Fibroblast of lung (primary cell): ENCODE measurements at regions not wholly inside any gene's neighbourhood (a gene's known extent, or its start where the extent isn't known, plus 50 kb on each side); places are given as distances from the start of the nearest gene placed in this dataset.

ENCODE experiments used
- DNase-seq, 2 donors: peaks; one replicate each; pipeline versions ENCODE4 v3.0.0 to v3.0.0-alpha.2; 2010; ENCODE audit warnings: low read depth in 2 of 2
- H2AFZ ChIP-seq: 2 replicates; pipeline ENCODE4 v1.5.1; 2012; ENCODE audit warnings: low read length, control low read depth, inconsistent platforms
- H3K27ac ChIP-seq: 2 replicates; pipeline ENCODE4 v1.5.1; 2011; ENCODE audit warnings: low read length, control low read depth; ENCODE audit not compliant: insufficient read depth
- H3K27me3 ChIP-seq: 2 replicates; pipeline ENCODE4 v1.5.1; 2011; ENCODE audit warnings: mild to moderate bottlenecking, low read length; ENCODE audit not compliant: control insufficient read depth, insufficient read depth
- H3K36me3 ChIP-seq: 2 replicates; pipeline ENCODE4 v1.5.1; 2011; ENCODE audit warnings: low read length; ENCODE audit not compliant: control insufficient read depth, insufficient read depth
- H3K4me1 ChIP-seq: 2 replicates; pipeline ENCODE4 v1.5.1; 2011; ENCODE audit warnings: low read length; ENCODE audit not compliant: control insufficient read depth, insufficient read depth; ENCODE audit errors: extremely low read depth
- H3K4me2 ChIP-seq: 2 replicates; pipeline ENCODE4 v1.5.1; 2011; ENCODE audit warnings: low read length, control low read depth; ENCODE audit not compliant: insufficient read depth; ENCODE audit errors: extremely low read depth
- H3K4me3 ChIP-seq, 4 experiments: fragments of 200-600 bp in 1 of 4; sonication (generic) in 1 of 4; replicated peaks in 1 of 4; 2 replicates each; pipeline ENCODE4 v1.5.1; 2011 to 2016; ENCODE audit warnings: low read length in 4 of 4, low read depth in 3 of 4, mild to moderate bottlenecking in 3 of 4, control low read depth in 2 of 4, inconsistent platforms in 1 of 4, mixed read lengths in 1 of 4; ENCODE audit not compliant: insufficient read depth in 1 of 4; ENCODE audit errors: control extremely low read depth in 1 of 4
- H3K79me2 ChIP-seq: 2 replicates; pipeline ENCODE4 v1.5.1; 2012; ENCODE audit warnings: mild to moderate bottlenecking, low read length, inconsistent platforms; ENCODE audit not compliant: control insufficient read depth, insufficient read depth
- H3K9ac ChIP-seq: 2 replicates; pipeline ENCODE4 v1.5.1; 2011; ENCODE audit warnings: mild to moderate bottlenecking, low read length, control low read depth; ENCODE audit not compliant: insufficient read depth
- H3K9me3 ChIP-seq: 2 replicates; pipeline ENCODE4 v1.5.1; 2012; ENCODE audit warnings: low read depth, low read length; ENCODE audit not compliant: control insufficient read depth, insufficient read depth
- H4K20me1 ChIP-seq: 2 replicates; pipeline ENCODE4 v1.5.1; 2011; ENCODE audit warnings: low read length; ENCODE audit not compliant: control insufficient read depth, insufficient read depth; ENCODE audit errors: extremely low read depth
- EZH2 ChIP-seq: IDR thresholded peaks from 2 replicates; pipeline ENCODE4 v1.5.1; 2012; ENCODE audit warnings: low read length, control low read depth, mild to moderate bottlenecking; ENCODE audit errors: missing control alignments
- TF ChIP-seq, protein P1 (sequence below), 2 donors: IDR thresholded peaks in 1 of 2; conservative IDR thresholded peaks in 1 of 2; 1 replicate in 1 of 2; 2 replicates in 1 of 2; pipeline ENCODE4 v1.5.1; 2011 to 2012; ENCODE audit warnings: low read length in 2 of 2, control low read depth in 1 of 2, inconsistent platforms in 1 of 2, low read depth in 1 of 2, mild to moderate bottlenecking in 1 of 2

GRCh38 chr2:5923957-5924945 is 232.1 kb downstream of the SOX11 start:
- TF ChIP-seq EZH2 = no peak
- TF ChIP-seq, protein P1, sequence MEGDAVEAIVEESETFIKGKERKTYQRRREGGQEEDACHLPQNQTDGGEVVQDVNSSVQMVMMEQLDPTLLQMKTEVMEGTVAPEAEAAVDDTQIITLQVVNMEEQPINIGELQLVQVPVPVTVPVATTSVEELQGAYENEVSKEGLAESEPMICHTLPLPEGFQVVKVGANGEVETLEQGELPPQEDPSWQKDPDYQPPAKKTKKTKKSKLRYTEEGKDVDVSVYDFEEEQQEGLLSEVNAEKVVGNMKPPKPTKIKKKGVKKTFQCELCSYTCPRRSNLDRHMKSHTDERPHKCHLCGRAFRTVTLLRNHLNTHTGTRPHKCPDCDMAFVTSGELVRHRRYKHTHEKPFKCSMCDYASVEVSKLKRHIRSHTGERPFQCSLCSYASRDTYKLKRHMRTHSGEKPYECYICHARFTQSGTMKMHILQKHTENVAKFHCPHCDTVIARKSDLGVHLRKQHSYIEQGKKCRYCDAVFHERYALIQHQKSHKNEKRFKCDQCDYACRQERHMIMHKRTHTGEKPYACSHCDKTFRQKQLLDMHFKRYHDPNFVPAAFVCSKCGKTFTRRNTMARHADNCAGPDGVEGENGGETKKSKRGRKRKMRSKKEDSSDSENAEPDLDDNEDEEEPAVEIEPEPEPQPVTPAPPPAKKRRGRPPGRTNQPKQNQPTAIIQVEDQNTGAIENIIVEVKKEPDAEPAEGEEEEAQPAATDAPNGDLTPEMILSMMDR (conservative IDR thresholded peaks at IDR 0.05 in 1 of 2, IDR thresholded peaks at IDR 0.05 in 1 of 2; ENCODE audit: low read depth in 1 of 2, low read length in 2 of 2) = no peak
- no peak overlapping the region for H2AFZ ChIP-seq
- H3K36me3 ChIP-seq = no peaks in the 10 kb centered on the region
- H3K4me3 ChIP-seq = no peak overlapping the region
- no peak overlapping the region for H3K9ac ChIP-seq
- H3K27ac ChIP-seq = no peak overlapping the region
- no peak overlapping the region for H3K4me2 ChIP-seq
- no peaks in the 10 kb centered on the region for H4K20me1 ChIP-seq
- no peaks in the 10 kb centered on the region for H3K79me2 ChIP-seq
- no peaks in the 10 kb centered on the region for H3K4me1 ChIP-seq
- DNase-seq = no peak
- no peaks in the 10 kb centered on the region for H3K9me3 ChIP-seq
- no peaks in the 10 kb centered on the region for H3K27me3 ChIP-seq

DNA sequence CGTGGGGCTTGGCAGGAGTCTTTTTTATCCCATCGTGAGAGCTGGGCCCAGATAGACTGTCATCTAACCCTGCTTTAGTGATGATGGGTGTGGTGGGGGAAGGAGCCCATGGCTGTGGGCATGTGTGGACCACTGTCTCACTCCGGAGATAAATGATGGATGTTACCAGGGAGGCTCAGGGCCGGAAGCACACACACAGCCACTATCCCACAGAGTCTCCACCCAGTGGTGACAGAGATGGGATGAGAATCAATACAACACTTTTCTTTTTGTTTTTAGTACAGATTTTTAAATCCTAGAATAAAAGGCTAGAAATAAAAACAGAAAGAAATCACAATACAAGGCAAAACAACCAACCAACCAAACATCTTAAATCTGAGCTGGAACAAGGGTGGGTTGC is 233.4 kb downstream of the SOX11 start:
- Histone ChIP-seq H3K36me3 (no peaks in the 10 kb centered on the region), H3K27ac (no peak overlapping the region), H3K9me3 (no peaks in the 10 kb centered on the region), H3K9ac (no peak overlapping the region), H3K4me2 (no peak overlapping the region), H3K79me2 (no peaks in the 10 kb centered on the region), H2AFZ (no peak overlapping the region), H3K4me1 (no peaks in the 10 kb centered on the region), H3K27me3 (no peaks in the 10 kb centered on the region), H4K20me1 (no peaks in the 10 kb centered on the region), H3K4me3 (no peak overlapping the region)
- TF ChIP-seq, protein P1 (conservative IDR thresholded peaks at IDR 0.05 in 1 of 2, IDR thresholded peaks at IDR 0.05 in 1 of 2; ENCODE audit: low read depth in 1 of 2, low read length in 2 of 2) = no peak
- TF ChIP-seq EZH2 = no peak
- no peak for DNase-seq

DNA sequence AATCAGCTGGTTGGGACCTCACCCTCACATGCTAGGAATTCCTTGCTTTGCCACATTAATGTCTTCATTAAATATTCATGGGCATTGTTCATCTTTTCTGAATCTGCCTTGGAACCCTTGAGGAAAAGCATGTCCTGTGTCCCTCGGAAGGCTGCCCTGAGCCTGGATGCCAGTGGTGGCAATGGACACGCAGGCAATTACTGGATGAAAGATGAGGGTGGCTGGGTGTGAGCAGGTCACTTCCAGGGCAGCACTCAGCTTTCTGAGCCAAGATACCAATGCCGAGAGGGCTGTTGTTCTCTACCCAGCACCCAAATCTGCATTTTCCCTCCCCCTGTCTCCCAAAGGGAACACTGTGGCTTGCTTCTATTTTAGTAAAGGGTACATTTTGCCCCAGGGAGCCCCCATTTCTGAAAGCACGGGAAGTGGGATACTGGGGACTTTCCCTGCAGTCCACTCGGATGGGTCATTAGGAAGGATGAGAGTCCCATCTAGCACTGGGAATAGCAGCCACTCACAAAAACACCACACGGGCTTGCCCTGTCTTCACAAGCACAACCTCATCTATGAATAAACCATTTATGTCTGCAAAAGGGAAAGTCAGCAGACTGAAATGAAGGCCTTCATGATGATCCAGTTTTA is 234.8 kb downstream of the SOX11 start:
- Histone ChIP-seq H2AFZ (no peak overlapping the region), H3K4me3 (no peak overlapping the region), H3K9ac (no peak overlapping the region), H3K27me3 (no peaks in the 10 kb centered on the region), H3K4me1 (no peaks in the 10 kb centered on the region), H3K79me2 (no peaks in the 10 kb centered on the region), H3K4me2 (no peak overlapping the region), H3K27ac (no peak overlapping the region), H3K36me3 (no peaks in the 10 kb centered on the region), H3K9me3 (no peaks in the 10 kb centered on the region), H4K20me1 (no peaks in the 10 kb centered on the region)
- TF ChIP-seq, protein P1 (conservative IDR thresholded peaks at IDR 0.05 in 1 of 2, IDR thresholded peaks at IDR 0.05 in 1 of 2; ENCODE audit: low read depth in 1 of 2, low read length in 2 of 2) = no peak
- no peak for TF ChIP-seq EZH2
- DNase-seq = peak in 1 of 2 donors; percentile 12
